ENCODE measurements at regions not wholly inside any gene's neighbourhood (a gene's known extent, or its start where the extent isn't known, plus 50 kb on each side); places are given as distances from the start of the nearest gene placed in this dataset.

DNA sequence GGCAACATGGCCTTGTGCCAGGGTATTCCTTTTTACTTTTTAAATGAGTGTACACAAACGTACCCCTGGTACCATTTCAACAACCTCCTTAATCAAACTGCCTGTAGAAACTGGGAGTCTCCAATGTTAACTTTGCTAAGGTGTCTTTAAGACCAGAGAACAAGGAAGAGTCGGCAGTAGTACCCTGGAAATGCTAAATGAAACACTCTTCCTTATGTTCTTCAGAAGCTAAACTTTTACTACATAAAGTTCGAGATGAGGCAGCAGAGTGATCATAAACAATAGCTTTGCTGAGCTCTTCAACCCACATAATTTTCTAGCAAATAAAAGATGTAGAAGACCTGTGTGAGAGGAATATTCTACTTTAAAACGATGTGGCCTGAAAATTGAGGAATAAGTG, 297.7 kb upstream of the NRIP1 start:
- H3K27ac Mint-ChIP-seq (ENCODE audit: unreplicated experiment): no peak overlapping the region
- no peak overlapping the region for H3K4me3 Mint-ChIP-seq (ENCODE audit: unreplicated experiment)
- FAIRE-seq (no peak), DNase-seq (ENCODE audit: low read depth) (no peak)
- Histone ChIP-seq H3K4me3 (ENCODE audit: insufficient read depth, low read depth, low read length) (no peak overlapping the region), H3K27me3 (ENCODE audit: insufficient read depth, low read length) (no peaks in the 10 kb centered on the region), H3K27ac (ENCODE audit: low read depth, low read length) (no peak overlapping the region), H3K4me2 (ENCODE audit: low read length) (no peak overlapping the region), H3K36me3 (ENCODE audit: insufficient read depth, low read length) (no peaks in the 10 kb centered on the region), H3K9ac (ENCODE audit: low read length) (no peak overlapping the region), H3K4me1 (ENCODE audit: insufficient read depth, low read length) (no peaks in the 10 kb centered on the region), H3K9me3 (ENCODE audit: insufficient read depth, low read depth, low read length) (no peaks in the 10 kb centered on the region), H4K20me1 (ENCODE audit: insufficient read depth, low read length) (no peaks in the 10 kb centered on the region), H2AFZ (ENCODE audit: low read depth, low read length) (no peak overlapping the region), H3K79me2 (ENCODE audit: insufficient read depth, low read length) (no peaks in the 10 kb centered on the region)
- H3K36me3 Mint-ChIP-seq (ENCODE audit: low read depth, unreplicated experiment): peaks cover 2% of the 10 kb centered on the region
- H3K4me1 Mint-ChIP-seq (ENCODE audit: low read depth, unreplicated experiment): no peaks in the 10 kb centered on the region
- TF ChIP-seq, protein P1, sequence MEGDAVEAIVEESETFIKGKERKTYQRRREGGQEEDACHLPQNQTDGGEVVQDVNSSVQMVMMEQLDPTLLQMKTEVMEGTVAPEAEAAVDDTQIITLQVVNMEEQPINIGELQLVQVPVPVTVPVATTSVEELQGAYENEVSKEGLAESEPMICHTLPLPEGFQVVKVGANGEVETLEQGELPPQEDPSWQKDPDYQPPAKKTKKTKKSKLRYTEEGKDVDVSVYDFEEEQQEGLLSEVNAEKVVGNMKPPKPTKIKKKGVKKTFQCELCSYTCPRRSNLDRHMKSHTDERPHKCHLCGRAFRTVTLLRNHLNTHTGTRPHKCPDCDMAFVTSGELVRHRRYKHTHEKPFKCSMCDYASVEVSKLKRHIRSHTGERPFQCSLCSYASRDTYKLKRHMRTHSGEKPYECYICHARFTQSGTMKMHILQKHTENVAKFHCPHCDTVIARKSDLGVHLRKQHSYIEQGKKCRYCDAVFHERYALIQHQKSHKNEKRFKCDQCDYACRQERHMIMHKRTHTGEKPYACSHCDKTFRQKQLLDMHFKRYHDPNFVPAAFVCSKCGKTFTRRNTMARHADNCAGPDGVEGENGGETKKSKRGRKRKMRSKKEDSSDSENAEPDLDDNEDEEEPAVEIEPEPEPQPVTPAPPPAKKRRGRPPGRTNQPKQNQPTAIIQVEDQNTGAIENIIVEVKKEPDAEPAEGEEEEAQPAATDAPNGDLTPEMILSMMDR (IDR thresholded peaks at IDR 0.05; ENCODE audit: insufficient read depth, low read depth, low read length): no peak
- TF ChIP-seq EZH2 (IDR thresholded peaks at IDR 0.05; ENCODE audit: insufficient read depth, low read length): no peak
- peaks cover 2% of the 10 kb centered on the region for H3K27me3 Mint-ChIP-seq (ENCODE audit: low read depth, unreplicated experiment)
- peaks cover 3% of the 10 kb centered on the region for H3K9me3 Mint-ChIP-seq (ENCODE audit: unreplicated experiment)

DNA sequence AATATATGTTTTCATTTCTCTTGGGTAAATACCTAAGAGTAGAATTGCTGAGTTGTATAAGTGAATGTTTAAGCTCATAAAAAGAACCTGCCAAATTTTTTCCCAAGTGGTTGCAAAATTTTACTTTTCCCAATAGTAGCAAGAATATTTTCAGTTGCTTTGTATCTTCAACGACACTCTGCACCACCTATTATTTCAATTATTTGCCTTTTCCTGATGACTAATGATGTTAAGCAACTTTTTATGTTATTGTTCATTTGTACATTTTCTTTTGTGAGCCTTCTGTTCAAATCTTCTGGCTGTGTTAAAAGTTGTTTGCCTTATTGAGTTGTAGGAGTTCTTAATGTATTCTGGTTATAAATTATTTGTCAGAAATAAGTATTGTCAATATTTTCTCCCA, 299.1 kb upstream of the NRIP1 start:
- Histone ChIP-seq H3K27ac (ENCODE audit: low read depth, low read length) (no peak overlapping the region), H2AFZ (ENCODE audit: low read depth, low read length) (no peak overlapping the region), H3K4me1 (ENCODE audit: insufficient read depth, low read length) (no peaks in the 10 kb centered on the region), H4K20me1 (ENCODE audit: insufficient read depth, low read length) (no peaks in the 10 kb centered on the region), H3K4me2 (ENCODE audit: low read length) (no peak overlapping the region), H3K36me3 (ENCODE audit: insufficient read depth, low read length) (no peaks in the 10 kb centered on the region), H3K79me2 (ENCODE audit: insufficient read depth, low read length) (no peaks in the 10 kb centered on the region), H3K9me3 (ENCODE audit: insufficient read depth, low read depth, low read length) (no peaks in the 10 kb centered on the region), H3K27me3 (ENCODE audit: insufficient read depth, low read length) (no peaks in the 10 kb centered on the region), H3K4me3 (ENCODE audit: insufficient read depth, low read depth, low read length) (no peak overlapping the region), H3K9ac (ENCODE audit: low read length) (no peak overlapping the region)
- no peaks in the 10 kb centered on the region for H3K27me3 Mint-ChIP-seq (ENCODE audit: low read depth, unreplicated experiment)
- H3K9me3 Mint-ChIP-seq (ENCODE audit: unreplicated experiment): peaks cover 3% of the 10 kb centered on the region
- H3K27ac Mint-ChIP-seq (ENCODE audit: unreplicated experiment): no peak overlapping the region
- no peak for DNase-seq (ENCODE audit: low read depth)
- no peak for TF ChIP-seq EZH2 (IDR thresholded peaks at IDR 0.05; ENCODE audit: insufficient read depth, low read length)
- TF ChIP-seq, protein P1 (IDR thresholded peaks at IDR 0.05; ENCODE audit: insufficient read depth, low read depth, low read length): no peak
- H3K36me3 Mint-ChIP-seq (ENCODE audit: low read depth, unreplicated experiment): peaks cover 2% of the 10 kb centered on the region
- H3K4me3 Mint-ChIP-seq (ENCODE audit: unreplicated experiment): no peak overlapping the region
- no peaks in the 10 kb centered on the region for H3K4me1 Mint-ChIP-seq (ENCODE audit: low read depth, unreplicated experiment)
- FAIRE-seq: no peak

- Histone ChIP-seq H3K79me2 (ENCODE audit: insufficient read depth, low read length) (no peaks in the 10 kb centered on the region), H4K20me1 (ENCODE audit: insufficient read depth, low read length) (no peaks in the 10 kb centered on the region), H3K27ac (ENCODE audit: low read depth, low read length) (no peak overlapping the region), H3K9me3 (ENCODE audit: insufficient read depth, low read depth, low read length) (no peaks in the 10 kb centered on the region), H3K4me2 (ENCODE audit: low read length) (no peak overlapping the region), H3K27me3 (ENCODE audit: insufficient read depth, low read length) (no peaks in the 10 kb centered on the region), H3K4me3 (ENCODE audit: insufficient read depth, low read depth, low read length) (no peak overlapping the region), H3K9ac (ENCODE audit: low read length) (no peak overlapping the region), H3K36me3 (ENCODE audit: insufficient read depth, low read length) (no peaks in the 10 kb centered on the region), H3K4me1 (ENCODE audit: insufficient read depth, low read length) (no peaks in the 10 kb centered on the region), H2AFZ (ENCODE audit: low read depth, low read length) (no peak overlapping the region)
- no peak for DNase-seq (ENCODE audit: low read depth)
- Mint-ChIP-seq H3K4me3 (ENCODE audit: unreplicated experiment) (no peak overlapping the region), H3K4me1 (ENCODE audit: low read depth, unreplicated experiment) (no peaks in the 10 kb centered on the region), H3K27ac (ENCODE audit: unreplicated experiment) (no peak overlapping the region), H3K27me3 (ENCODE audit: low read depth, unreplicated experiment) (no peaks in the 10 kb centered on the region), H3K9me3 (ENCODE audit: unreplicated experiment) (peaks cover 3% of the 10 kb centered on the region), H3K36me3 (ENCODE audit: low read depth, unreplicated experiment) (peaks cover 2% of the 10 kb centered on the region)
- no peak for TF ChIP-seq EZH2 (IDR thresholded peaks at IDR 0.05; ENCODE audit: insufficient read depth, low read length)
- TF ChIP-seq, protein P1 (IDR thresholded peaks at IDR 0.05; ENCODE audit: insufficient read depth, low read depth, low read length): no peak
- no peak for FAIRE-seq
Observed at GRCh38 chr21:15365751-15366392, 301.1 kb upstream of the NRIP1 start.

Data from astrocyte (in vitro differentiated cells and primary cell).